PC-9 (cell line): ENCODE measurements at regions not wholly inside any gene's neighbourhood (a gene's known extent, or its start where the extent isn't known, plus 50 kb on each side); places are given as distances from the start of the nearest gene placed in this dataset.

Experiments
- BruUV-seq: library from RNA; stranded (reverse); fragments of 400-500 nt; replicated peaks from 2 replicates; lab custom pipeline; 2021; lab: Mats Ljungman, UMichigan
- CTCF ChIA-PET: fragments of 300-600 bp; sonication (Branson Sonifier 250); formaldehyde crosslinking; loops from one replicate; lab custom pipeline; 2022; ENCODE audit warnings: antibody characterized with exemption; lab: Charles Lee
- POLR2A ChIA-PET: fragments of 300-600 bp; sonication (Branson Sonifier 250); formaldehyde crosslinking; loops from one replicate; lab custom pipeline; 2022; ENCODE audit warnings: antibody characterized with exemption; ENCODE audit not compliant: unreplicated experiment; lab: Charles Lee
- DNase-seq, 2 experiments: peaks; one replicate each; pipeline versions ENCODE4 v3.0.0 to v3.0.0-alpha.2; 2015 to 2022; ENCODE audit warnings: mixed read lengths in 1 of 2
- H2AFZ ChIP-seq: fragments of 200-600 bp; sonication (generic); 2 replicates; pipeline ENCODE4 v1.8.1; 2017; ENCODE audit warnings: antibody characterized with exemption
- H3F3A ChIP-seq: fragments of 200-600 bp; sonication (generic); 2 replicates; pipeline ENCODE4 v1.8.1; 2017; ENCODE audit warnings: antibody characterized with exemption, mild to moderate bottlenecking, low read depth; ENCODE audit not compliant: insufficient read depth
- H3K27ac ChIP-seq: fragments of 200-600 bp; sonication (generic); 2 replicates; pipeline ENCODE4 v1.6.1; 2016; ENCODE audit warnings: mixed run types
- H3K27me3 ChIP-seq: fragments of 200-600 bp; sonication (generic); 2 replicates; pipeline ENCODE4 v1.6.1; 2016; ENCODE audit warnings: low read depth, mixed run types; ENCODE audit not compliant: insufficient read depth
- H3K36me3 ChIP-seq: fragments of 200-600 bp; sonication (generic); 2 replicates; pipeline ENCODE4 v1.6.1; 2016; ENCODE audit warnings: low read depth, mixed run types
- H3K4me1 ChIP-seq: fragments of 200-600 bp; sonication (generic); replicated peaks from 2 replicates; pipeline ENCODE4 v1.6.1; 2016; ENCODE audit warnings: mixed run types; ENCODE audit not compliant: insufficient read depth
- H3K4me2 ChIP-seq: fragments of 200-600 bp; sonication (generic); 2 replicates; pipeline ENCODE4 v1.6.1; 2017; ENCODE audit warnings: mixed run types
- H3K4me3 ChIP-seq: fragments of 200-600 bp; sonication (generic); 2 replicates; pipeline ENCODE4 v1.6.1; 2016; ENCODE audit warnings: mixed run types
- H3K79me2 ChIP-seq: fragments of 200-600 bp; sonication (generic); 2 replicates; pipeline ENCODE4 v1.6.1; 2017; ENCODE audit warnings: low read depth, mixed run types
- H3K9me2 ChIP-seq: fragments of 200-600 bp; sonication (generic); 2 replicates; pipeline ENCODE4 v1.8.1; 2017; ENCODE audit warnings: mild to moderate bottlenecking; ENCODE audit not compliant: insufficient read depth
- H3K9me3 ChIP-seq: fragments of 200-600 bp; sonication (generic); 2 replicates; pipeline ENCODE4 v1.8.1; 2016; ENCODE audit warnings: low read depth; ENCODE audit not compliant: insufficient read depth
- H4K20me1 ChIP-seq: fragments of 200-600 bp; sonication (generic); 2 replicates; pipeline ENCODE4 v1.8.1; 2017; ENCODE audit not compliant: insufficient read depth
- EZH2 ChIP-seq: fragments of 200-600 bp; sonication (generic); IDR thresholded peaks from 2 replicates; pipeline ENCODE4 v1.8.0; 2017; ENCODE audit warnings: antibody characterized with exemption, low read depth
- intact Hi-C: fragments of 100-400 bp; cut with micrococcal nuclease; formaldehyde crosslinking; loops from one replicate; pipeline ENCODE4 v1.10.0; 2022; ENCODE audit not compliant: unreplicated experiment
- TF ChIP-seq, protein P1 (sequence below): fragments of 200-600 bp; sonication (generic); conservative IDR thresholded peaks from 2 replicates; pipeline ENCODE4 v1.6.1; 2017; ENCODE audit warnings: mixed run types, antibody characterized with exemption, mild to moderate bottlenecking, moderate library complexity

DNA sequence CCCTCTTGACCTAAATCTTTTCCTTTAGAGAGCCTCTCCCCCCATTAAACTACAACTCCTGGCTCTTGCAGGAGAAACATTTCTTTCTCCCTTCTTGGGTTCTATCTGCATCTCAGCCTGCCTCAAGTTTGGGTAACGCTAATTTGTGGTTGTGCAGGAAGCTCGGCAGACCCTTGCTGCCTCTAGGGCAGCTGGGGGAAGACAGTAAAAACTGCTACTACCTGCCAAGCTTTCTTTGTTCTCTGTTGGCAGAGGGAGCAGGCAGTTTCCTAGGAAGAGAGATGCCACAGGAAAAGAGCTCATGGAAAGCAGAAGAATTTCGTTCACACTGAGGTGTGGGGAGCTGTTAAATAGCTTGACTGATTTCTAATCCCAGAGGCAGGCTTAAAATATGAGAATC lies 555.6 kb upstream of the IGFBP7 start:
- BruUV-seq = no TSS peak
- DNase-seq = no peak
- POLR2A ChIA-PET = no interaction called here

DNA sequence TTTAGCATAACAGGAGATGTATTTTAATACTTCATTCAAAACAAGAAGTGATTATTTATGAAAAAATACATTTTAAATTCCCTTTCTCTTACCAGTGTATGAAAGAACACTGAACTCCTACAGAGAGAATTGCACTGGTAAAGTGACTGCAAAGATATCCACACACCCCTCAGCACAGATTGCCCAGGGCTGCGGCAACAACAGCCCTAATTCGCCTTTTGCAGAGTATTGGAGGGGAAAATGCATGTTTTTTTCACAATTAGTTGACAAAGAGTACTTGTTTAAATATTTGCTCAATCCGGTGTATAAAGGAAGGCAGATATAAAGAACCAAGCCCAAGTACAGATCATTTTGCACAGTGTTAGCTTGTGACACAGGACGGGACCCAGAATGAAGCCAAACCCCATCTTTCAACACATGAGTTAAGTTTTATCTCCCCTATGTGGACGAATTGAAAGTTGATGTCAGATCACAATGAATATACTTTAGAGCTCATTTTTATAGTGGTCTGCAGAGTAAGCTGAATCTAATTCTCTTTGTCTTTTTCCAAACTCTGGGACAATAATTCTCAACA lies 551.4 kb upstream of the IGFBP7 start:
- no peaks in the 10 kb centered on the region for H3K9me3 ChIP-seq
- no peak overlapping the region for H3K27ac ChIP-seq
- H3F3A ChIP-seq = no peaks in the 10 kb centered on the region
- H3K9me2 ChIP-seq = no peaks in the 10 kb centered on the region
- H3K36me3 ChIP-seq = no peaks in the 10 kb centered on the region
- H4K20me1 ChIP-seq = no peaks in the 10 kb centered on the region
- ChIA-PET CTCF (no interaction called here), POLR2A (no interaction called here)
- no peaks in the 10 kb centered on the region for H3K27me3 ChIP-seq
- no peak overlapping the region for H3K4me2 ChIP-seq
- no peak overlapping the region for H3K4me3 ChIP-seq
- intact Hi-C loops = no loop called here
- H3K79me2 ChIP-seq = no peaks in the 10 kb centered on the region
- no peaks in the 10 kb centered on the region for H3K4me1 ChIP-seq
- no peak overlapping the region for H2AFZ ChIP-seq
- no peak for TF ChIP-seq EZH2
- DNase-seq = no peak
- no TSS peak for BruUV-seq

More for the DNA sequence above, 555.6 kb upstream of the IGFBP7 start:
- TF ChIP-seq, protein P1, sequence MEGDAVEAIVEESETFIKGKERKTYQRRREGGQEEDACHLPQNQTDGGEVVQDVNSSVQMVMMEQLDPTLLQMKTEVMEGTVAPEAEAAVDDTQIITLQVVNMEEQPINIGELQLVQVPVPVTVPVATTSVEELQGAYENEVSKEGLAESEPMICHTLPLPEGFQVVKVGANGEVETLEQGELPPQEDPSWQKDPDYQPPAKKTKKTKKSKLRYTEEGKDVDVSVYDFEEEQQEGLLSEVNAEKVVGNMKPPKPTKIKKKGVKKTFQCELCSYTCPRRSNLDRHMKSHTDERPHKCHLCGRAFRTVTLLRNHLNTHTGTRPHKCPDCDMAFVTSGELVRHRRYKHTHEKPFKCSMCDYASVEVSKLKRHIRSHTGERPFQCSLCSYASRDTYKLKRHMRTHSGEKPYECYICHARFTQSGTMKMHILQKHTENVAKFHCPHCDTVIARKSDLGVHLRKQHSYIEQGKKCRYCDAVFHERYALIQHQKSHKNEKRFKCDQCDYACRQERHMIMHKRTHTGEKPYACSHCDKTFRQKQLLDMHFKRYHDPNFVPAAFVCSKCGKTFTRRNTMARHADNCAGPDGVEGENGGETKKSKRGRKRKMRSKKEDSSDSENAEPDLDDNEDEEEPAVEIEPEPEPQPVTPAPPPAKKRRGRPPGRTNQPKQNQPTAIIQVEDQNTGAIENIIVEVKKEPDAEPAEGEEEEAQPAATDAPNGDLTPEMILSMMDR = no peak
- TF ChIP-seq EZH2 = no peak
- Histone ChIP-seq H3K4me2 (no peak overlapping the region), H3F3A (no peaks in the 10 kb centered on the region), H4K20me1 (no peaks in the 10 kb centered on the region), H3K36me3 (no peaks in the 10 kb centered on the region), H3K4me1 (no peaks in the 10 kb centered on the region), H3K27me3 (no peaks in the 10 kb centered on the region), H3K27ac (no peak overlapping the region), H3K79me2 (no peaks in the 10 kb centered on the region), H3K4me3 (no peak overlapping the region), H2AFZ (no peak overlapping the region), H3K9me3 (no peaks in the 10 kb centered on the region), H3K9me2 (no peaks in the 10 kb centered on the region)
- CTCF ChIA-PET = no interaction called here
- intact Hi-C loops = no loop called here

DNA sequence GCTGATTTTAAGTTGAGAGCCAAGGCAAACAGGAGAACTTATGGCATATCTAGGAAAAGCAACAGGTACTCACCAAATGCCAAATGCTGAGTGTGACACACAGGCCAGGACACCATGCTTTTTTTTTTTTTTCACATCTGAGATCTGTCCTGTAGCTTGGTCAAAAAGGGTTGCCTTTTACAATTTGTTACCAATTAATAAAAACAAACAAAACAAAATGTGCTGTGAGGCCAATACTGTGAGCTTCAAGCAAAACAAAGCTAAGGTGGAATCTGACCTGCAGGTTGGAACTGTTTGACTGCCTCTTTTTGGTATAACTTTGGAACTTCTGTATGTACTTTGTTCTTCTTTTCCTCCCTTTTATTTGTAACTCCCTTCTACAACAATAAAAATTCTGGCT lies 548.5 kb upstream of the IGFBP7 start:
- H3K4me3 ChIP-seq = no peak overlapping the region
- H3F3A ChIP-seq = no peaks in the 10 kb centered on the region
- intact Hi-C loops = no loop called here
- H3K79me2 ChIP-seq = no peaks in the 10 kb centered on the region
- no peaks in the 10 kb centered on the region for H3K9me3 ChIP-seq
- H2AFZ ChIP-seq = no peak overlapping the region
- H3K4me2 ChIP-seq = no peak overlapping the region
- no peak for TF ChIP-seq EZH2
- TF ChIP-seq, protein P1 = no peak
- no TSS peak for BruUV-seq
- no peaks in the 10 kb centered on the region for H3K9me2 ChIP-seq
- H4K20me1 ChIP-seq = no peaks in the 10 kb centered on the region
- H3K27me3 ChIP-seq = no peaks in the 10 kb centered on the region
- ChIA-PET POLR2A (no interaction called here), CTCF (no interaction called here)
- no peak for DNase-seq
- no peak overlapping the region for H3K27ac ChIP-seq
- H3K36me3 ChIP-seq = no peaks in the 10 kb centered on the region
- no peaks in the 10 kb centered on the region for H3K4me1 ChIP-seq

DNA sequence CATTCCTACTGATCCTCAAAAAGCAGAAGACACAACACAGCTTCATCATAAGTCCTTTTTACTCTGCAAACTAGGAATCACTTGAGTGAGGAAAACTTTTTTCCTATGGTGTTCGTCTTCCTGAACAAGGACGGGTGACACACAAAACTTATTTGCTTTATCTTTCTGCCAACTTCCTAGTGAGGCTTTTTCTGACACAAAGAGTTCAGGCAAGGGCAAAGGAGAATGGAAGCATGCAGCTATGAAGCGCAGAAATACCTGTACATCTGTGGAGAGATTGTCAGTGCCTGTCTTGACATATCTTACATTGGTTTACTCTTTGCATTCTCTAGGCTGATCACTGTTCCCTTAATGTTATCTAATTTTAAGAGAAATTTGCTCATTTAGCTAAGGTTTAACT lies 548.0 kb upstream of the IGFBP7 start:
- H3K27ac ChIP-seq = no peak overlapping the region
- POLR2A ChIA-PET = no interaction called here
- no peaks in the 10 kb centered on the region for H3F3A ChIP-seq
- H3K4me3 ChIP-seq = no peak overlapping the region
- no peaks in the 10 kb centered on the region for H3K36me3 ChIP-seq
- no peaks in the 10 kb centered on the region for H4K20me1 ChIP-seq
- no peaks in the 10 kb centered on the region for H3K4me1 ChIP-seq
- no peak overlapping the region for H2AFZ ChIP-seq
- CTCF ChIA-PET = no interaction called here
- no peaks in the 10 kb centered on the region for H3K27me3 ChIP-seq
- H3K9me2 ChIP-seq = no peaks in the 10 kb centered on the region
- H3K4me2 ChIP-seq = no peak overlapping the region
- DNase-seq = no peak
- TF ChIP-seq, protein P1 = no peak
- TF ChIP-seq EZH2 = no peak
- intact Hi-C loops = no loop called here
- no peaks in the 10 kb centered on the region for H3K9me3 ChIP-seq
- BruUV-seq = no TSS peak
- H3K79me2 ChIP-seq = no peaks in the 10 kb centered on the region
